Esophagus (tissue), 2 donors: ENCODE measurements at regions not wholly inside any gene's neighbourhood (a gene's known extent, or its start where the extent isn't known, plus 50 kb on each side); places are given as distances from the start of the nearest gene placed in this dataset.

Experiments
- H3K27ac ChIP-seq, 2 donors: one replicate each; pipeline ENCODE4 v1.5.1; 2013; ENCODE audit warnings: low read depth in 2 of 2, mild to moderate bottlenecking in 2 of 2, inconsistent platforms in 1 of 2, low read length in 1 of 2, moderate library complexity in 1 of 2
- H3K27me3 ChIP-seq, 2 donors: one replicate each; pipeline ENCODE4 v1.6.1; 2013; ENCODE audit warnings: low read length in 2 of 2, control low read depth in 1 of 2, mild to moderate bottlenecking in 1 of 2; ENCODE audit not compliant: insufficient read depth in 2 of 2, control insufficient read depth in 1 of 2
- H3K36me3 ChIP-seq, 2 donors: one replicate each; pipeline ENCODE4 v1.6.1; 2013; ENCODE audit warnings: low read length in 1 of 2; ENCODE audit not compliant: control insufficient read depth in 2 of 2, insufficient read depth in 2 of 2
- H3K4me1 ChIP-seq, 2 donors: one replicate each; pipeline ENCODE4 v1.6.1; 2013; ENCODE audit warnings: low read length in 1 of 2; ENCODE audit not compliant: control insufficient read depth in 2 of 2, insufficient read depth in 2 of 2
- H3K4me3 ChIP-seq, 2 donors: one replicate each; pipeline ENCODE4 v1.5.1; 2013; ENCODE audit warnings: low read length in 2 of 2, mild to moderate bottlenecking in 2 of 2, low read depth in 1 of 2, moderate library complexity in 1 of 2
- H3K9me3 ChIP-seq, 2 donors: one replicate each; pipeline ENCODE4 v1.6.1; 2013; ENCODE audit warnings: mild to moderate bottlenecking in 2 of 2, low read depth in 1 of 2, low read length in 1 of 2, moderate library complexity in 1 of 2; ENCODE audit not compliant: control insufficient read depth in 2 of 2, insufficient read depth in 1 of 2
- WGBS, 2 donors: extraction: QIAGEN DNeasy Blood & Tissue Kit; methylation state at CpG; one replicate each; pipeline ENCODE4 v1.1.7; 2013; 5-methylcytosine and 5-hydroxymethylcytosine counted together
- donor health status: healthy with polysubstance abuse.
- donor health status: Bipolar disorder and iron deficiency.

GRCh38 chr9:79512251-79512650 lies 59.5 kb upstream of the TLE4 start:
- Histone ChIP-seq H3K27ac (no peak overlapping the region), H3K36me3 (no peaks in the 10 kb centered on the region), H3K4me3 (no peak overlapping the region), H3K27me3 (no peaks in the 10 kb centered on the region), H3K9me3 (no peaks in the 10 kb centered on the region), H3K4me1 (no peaks in the 10 kb centered on the region)
- WGBS, 2 donors, result 91 to 97% methylated on average over 4 of the region's 4 CpGs
